GM20431 (cell line): ENCODE measurements at regions not wholly inside any gene's neighbourhood (a gene's known extent, or its start where the extent isn't known, plus 50 kb on each side); places are given as distances from the start of the nearest gene placed in this dataset.
"Not testable (repeated sequence)": the region's sequence is repeated elsewhere in the genome, so short reads cannot be mapped to it uniquely, and the experiment has no call there.

Source experiments
- in situ Hi-C: fragments of 300-500 bp; cut with MseI, MboI; formaldehyde crosslinking; loops from one replicate; pipeline ENCODE4 v1.15.0; 2020; ENCODE audit warnings: low sequenced_read_pairs; ENCODE audit not compliant: unreplicated experiment

DNA sequence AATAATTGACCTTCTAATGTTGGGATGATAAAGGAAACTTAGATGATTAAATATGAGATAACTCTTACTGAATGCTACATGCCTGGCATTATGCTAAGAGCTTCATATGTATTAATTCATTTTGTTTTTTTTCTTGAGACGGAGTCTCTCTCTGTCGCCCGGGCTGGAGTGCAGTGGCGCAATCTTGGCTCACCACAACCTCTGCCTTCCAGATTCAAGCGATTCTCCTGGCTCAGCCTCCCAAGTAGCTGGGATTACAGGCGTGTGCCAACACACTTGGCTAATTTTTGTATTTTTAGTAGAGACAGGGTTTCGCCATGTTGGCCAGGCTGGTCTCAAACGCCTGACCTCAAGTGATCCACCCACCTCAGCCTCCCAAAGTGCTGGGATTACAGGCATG is 61.5 kb upstream of the IPO5 start:
- in situ Hi-C loops: not testable (repeated sequence)

DNA sequence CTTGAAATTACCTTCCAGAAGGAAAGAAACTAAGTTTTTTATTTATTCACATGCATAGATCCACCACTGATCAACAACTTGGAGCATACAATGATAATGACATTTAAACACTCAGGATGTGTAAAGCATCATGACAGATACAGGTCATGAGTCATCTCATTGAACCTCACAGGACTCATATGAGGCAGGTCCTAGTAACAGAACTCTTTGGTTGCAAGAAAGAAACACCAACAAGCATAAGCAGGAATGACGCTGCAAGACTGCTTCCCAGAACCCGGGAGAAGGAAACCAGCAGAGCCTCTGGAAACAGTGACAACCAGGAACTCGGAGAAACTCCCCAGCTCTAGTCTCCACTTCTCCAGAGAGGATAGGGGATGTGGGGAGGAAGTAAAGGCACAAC is 60.8 kb upstream of the IPO5 start:
- in situ Hi-C loops: no loop called here

DNA sequence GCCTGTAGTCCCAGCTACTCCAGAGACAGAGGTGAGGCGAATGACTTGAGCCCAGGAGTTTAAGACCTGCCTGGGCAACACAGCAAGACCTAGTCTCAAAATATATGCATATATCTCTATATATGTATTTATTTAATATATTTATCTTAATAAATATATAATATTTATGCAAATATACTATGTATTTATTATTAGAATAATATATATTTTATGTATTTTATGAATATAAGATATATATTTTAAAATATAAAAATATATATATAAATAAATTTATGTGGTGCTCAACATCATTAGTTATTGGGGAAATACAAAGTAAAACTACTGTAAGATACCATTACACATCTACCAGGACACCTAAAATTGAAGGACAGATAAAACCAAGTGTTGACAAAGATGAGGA is 58.1 kb upstream of the IPO5 start:
- in situ Hi-C loops: no loop called here

DNA sequence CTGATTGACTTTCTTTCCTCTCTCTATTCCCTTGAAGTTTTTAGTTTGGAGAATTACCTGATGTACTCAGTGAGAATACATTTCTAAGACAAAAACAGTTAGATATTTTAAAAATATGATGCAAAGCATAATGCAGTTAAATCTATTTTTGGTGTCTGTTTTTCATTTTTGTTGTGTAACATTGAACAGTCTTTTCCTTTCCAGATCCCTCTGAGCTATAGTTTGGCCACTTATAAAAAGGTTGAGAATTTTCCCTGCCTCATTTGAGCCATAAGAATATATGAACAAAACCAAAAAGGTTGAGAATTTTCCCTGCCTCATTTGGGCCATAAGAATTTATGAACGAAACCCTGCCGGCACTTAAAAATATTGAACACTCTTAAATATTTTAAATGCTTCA is 57.0 kb upstream of the IPO5 start:
- in situ Hi-C loops: no loop called here

DNA sequence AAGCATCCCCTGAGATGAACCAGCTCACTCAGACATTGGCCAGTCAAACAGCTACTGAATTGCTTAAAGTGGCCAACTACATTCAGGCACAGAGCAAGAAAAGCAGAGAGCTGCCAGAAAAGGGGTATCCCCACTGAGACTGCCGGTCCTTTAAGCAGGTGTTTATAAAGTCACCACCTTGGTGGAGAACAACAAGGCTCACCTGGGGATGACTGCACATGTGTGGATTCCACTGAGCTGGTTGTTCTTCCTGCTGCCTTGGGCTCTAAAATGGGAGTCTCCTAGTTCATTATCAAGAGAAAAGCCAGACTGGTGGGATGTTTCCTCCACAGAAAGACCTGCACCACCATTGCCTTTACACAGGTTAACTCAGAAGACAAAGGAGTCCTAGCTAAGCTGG is 51.8 kb upstream of the IPO5 start:
- in situ Hi-C loops: no loop called here
